ENCODE measurements at regions not wholly inside any gene's neighbourhood (a gene's known extent, or its start where the extent isn't known, plus 50 kb on each side); places are given as distances from the start of the nearest gene placed in this dataset.

- no peak for TF ChIP-seq NFIX (CRISPR knock-in tag; IDR thresholded peaks at IDR 0.05; ENCODE audit: low read depth)
- no peak for TF ChIP-seq ILK (tag; IDR thresholded peaks at IDR 0.05; ENCODE audit: borderline replicate concordance, low read depth)
- no peak for TF ChIP-seq ZNF224 (CRISPR knock-in tag; IDR thresholded peaks at IDR 0.05)
- TF ChIP-seq, protein P1, sequence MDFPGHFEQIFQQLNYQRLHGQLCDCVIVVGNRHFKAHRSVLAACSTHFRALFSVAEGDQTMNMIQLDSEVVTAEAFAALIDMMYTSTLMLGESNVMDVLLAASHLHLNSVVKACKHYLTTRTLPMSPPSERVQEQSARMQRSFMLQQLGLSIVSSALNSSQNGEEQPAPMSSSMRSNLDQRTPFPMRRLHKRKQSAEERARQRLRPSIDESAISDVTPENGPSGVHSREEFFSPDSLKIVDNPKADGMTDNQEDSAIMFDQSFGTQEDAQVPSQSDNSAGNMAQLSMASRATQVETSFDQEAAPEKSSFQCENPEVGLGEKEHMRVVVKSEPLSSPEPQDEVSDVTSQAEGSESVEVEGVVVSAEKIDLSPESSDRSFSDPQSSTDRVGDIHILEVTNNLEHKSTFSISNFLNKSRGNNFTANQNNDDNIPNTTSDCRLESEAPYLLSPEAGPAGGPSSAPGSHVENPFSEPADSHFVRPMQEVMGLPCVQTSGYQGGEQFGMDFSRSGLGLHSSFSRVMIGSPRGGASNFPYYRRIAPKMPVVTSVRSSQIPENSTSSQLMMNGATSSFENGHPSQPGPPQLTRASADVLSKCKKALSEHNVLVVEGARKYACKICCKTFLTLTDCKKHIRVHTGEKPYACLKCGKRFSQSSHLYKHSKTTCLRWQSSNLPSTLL (IDR thresholded peaks at IDR 0.05) = no peak
- no peak for TF ChIP-seq PYGO2 (tag; IDR thresholded peaks at IDR 0.05)
- TF ChIP-seq ETV5 (CRISPR knock-in tag; IDR thresholded peaks at IDR 0.05; ENCODE audit: low read depth) = 0 out of 2 replicates have a peak, but pooled peaks have one; percentile 68
- TF ChIP-seq ZFP91 (CRISPR knock-in tag; IDR thresholded peaks at IDR 0.05) = no peak
- TF ChIP-seq, protein P2, sequence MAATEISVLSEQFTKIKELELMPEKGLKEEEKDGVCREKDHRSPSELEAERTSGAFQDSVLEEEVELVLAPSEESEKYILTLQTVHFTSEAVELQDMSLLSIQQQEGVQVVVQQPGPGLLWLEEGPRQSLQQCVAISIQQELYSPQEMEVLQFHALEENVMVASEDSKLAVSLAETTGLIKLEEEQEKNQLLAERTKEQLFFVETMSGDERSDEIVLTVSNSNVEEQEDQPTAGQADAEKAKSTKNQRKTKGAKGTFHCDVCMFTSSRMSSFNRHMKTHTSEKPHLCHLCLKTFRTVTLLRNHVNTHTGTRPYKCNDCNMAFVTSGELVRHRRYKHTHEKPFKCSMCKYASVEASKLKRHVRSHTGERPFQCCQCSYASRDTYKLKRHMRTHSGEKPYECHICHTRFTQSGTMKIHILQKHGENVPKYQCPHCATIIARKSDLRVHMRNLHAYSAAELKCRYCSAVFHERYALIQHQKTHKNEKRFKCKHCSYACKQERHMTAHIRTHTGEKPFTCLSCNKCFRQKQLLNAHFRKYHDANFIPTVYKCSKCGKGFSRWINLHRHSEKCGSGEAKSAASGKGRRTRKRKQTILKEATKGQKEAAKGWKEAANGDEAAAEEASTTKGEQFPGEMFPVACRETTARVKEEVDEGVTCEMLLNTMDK (IDR thresholded peaks at IDR 0.05; ENCODE audit: borderline replicate concordance, insufficient read depth, low read depth, low read length, poor library complexity, severe bottlenecking) = no peak
- no peak for TF ChIP-seq PHB (CRISPR knock-in tag; IDR thresholded peaks at IDR 0.05)
- no peak for TF ChIP-seq MAFF (IDR thresholded peaks at IDR 0.05; ENCODE audit: low read length)
- no peak for TF ChIP-seq PHF21A (IDR thresholded peaks at IDR 0.05; ENCODE audit: borderline replicate concordance, low read depth)
- no peak for TF ChIP-seq SAP30 (IDR thresholded peaks at IDR 0.05; ENCODE audit: borderline replicate concordance, insufficient read depth, low read depth, low read length, poor library complexity, severe bottlenecking)
- no peak for TF ChIP-seq ZNF274 (IDR thresholded peaks at IDR 0.05; ENCODE audit: borderline replicate concordance, low read depth, low read length)
- no peak for TF ChIP-seq ZBTB7A (IDR thresholded peaks at IDR 0.05; ENCODE audit: borderline replicate concordance, control insufficient read depth, low read depth, low read length)
- no peak for TF ChIP-seq ZNF75A (CRISPR knock-in tag; IDR thresholded peaks at IDR 0.05)
- TF ChIP-seq, protein P3, sequence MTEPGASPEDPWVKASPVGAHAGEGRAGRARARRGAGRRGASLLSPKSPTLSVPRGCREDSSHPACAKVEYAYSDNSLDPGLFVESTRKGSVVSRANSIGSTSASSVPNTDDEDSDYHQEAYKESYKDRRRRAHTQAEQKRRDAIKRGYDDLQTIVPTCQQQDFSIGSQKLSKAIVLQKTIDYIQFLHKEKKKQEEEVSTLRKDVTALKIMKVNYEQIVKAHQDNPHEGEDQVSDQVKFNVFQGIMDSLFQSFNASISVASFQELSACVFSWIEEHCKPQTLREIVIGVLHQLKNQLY (CRISPR knock-in tag; conservative IDR thresholded peaks at IDR 0.05) = peak in 1 of 2 experiments; percentile 24; a peak in 1 of 4 replicates
- TF ChIP-seq ESRRB (CRISPR knock-in tag; IDR thresholded peaks at IDR 0.05; ENCODE audit: borderline replicate concordance) = no peak
- no peak for TF ChIP-seq CBFA2T3 (IDR thresholded peaks at IDR 0.05)
- no peak for TF ChIP-seq SNIP1 (IDR thresholded peaks at IDR 0.05; ENCODE audit: low read depth)
- no peak for TF ChIP-seq SRSF7 (optimal IDR thresholded peaks at IDR 0.05; ENCODE audit: low read depth, low read length)
- TF ChIP-seq CBX2 (IDR thresholded peaks at IDR 0.05; ENCODE audit: insufficient read depth, low read length, poor library complexity, severe bottlenecking) = peak; percentile 80
- TF ChIP-seq NUFIP1 (IDR thresholded peaks at IDR 0.05; ENCODE audit: partially characterized antibody) = no peak
- TF ChIP-seq HNRNPUL1 (IDR thresholded peaks at IDR 0.05; ENCODE audit: low read length) = 0 out of 2 replicates have a peak, but pooled peaks have one; percentile 30
Measured at GRCh38 chr22:19615001-19615461, 90.8 kb upstream of the CLDN5 start (continued).
